NCI-H82 (cell line): ENCODE measurements at regions not wholly inside any gene's neighbourhood (a gene's known extent, or its start where the extent isn't known, plus 50 kb on each side); places are given as distances from the start of the nearest gene placed in this dataset.
"Not testable (repeated sequence)": the region's sequence is repeated elsewhere in the genome, so short reads cannot be mapped to it uniquely, and the experiment has no call there.

Source experiments
- DNase-seq: peaks from one replicate; lab custom pipeline; 2025; lab: John Stamatoyannopoulos, UW

GRCh38 chr14:105678996-105679958 lies 152.9 kb downstream of the TMEM121 start:
- DNase-seq = not testable (repeated sequence)

GRCh38 chr14:105679959-105680735 lies 153.8 kb downstream of the TMEM121 start:
- not testable (repeated sequence) for DNase-seq

- not testable (repeated sequence) for DNase-seq
Measured at GRCh38 chr14:105680736-105681098, 154.3 kb downstream of the TMEM121 start.

- not testable (repeated sequence) for DNase-seq
Measured at GRCh38 chr14:105681606-105682185, 155.3 kb downstream of the TMEM121 start.

GRCh38 chr14:105682442-105682841 lies 156.1 kb downstream of the TMEM121 start:
- not testable (repeated sequence) for DNase-seq

GRCh38 chr14:105682956-105683570 lies 156.7 kb downstream of the TMEM121 start:
- DNase-seq = no peak

- not testable (repeated sequence) for DNase-seq
Measured at GRCh38 chr14:105684056-105684455, 157.7 kb downstream of the TMEM121 start.

- not testable (repeated sequence) for DNase-seq
Measured at GRCh38 chr14:105684597-105684996, 158.2 kb downstream of the TMEM121 start.

- no peak for DNase-seq
Measured at GRCh38 chr14:105685003-105685402, 158.6 kb downstream of the TMEM121 start.

- not testable (repeated sequence) for DNase-seq
Measured at GRCh38 chr14:105685605-105686004, 159.2 kb downstream of the TMEM121 start.

- DNase-seq = not testable (repeated sequence)
Measured at GRCh38 chr14:105686050-105686449, 159.7 kb downstream of the TMEM121 start.

- DNase-seq = not testable (repeated sequence)
Measured at GRCh38 chr14:105686462-105687170, 160.2 kb downstream of the TMEM121 start.

GRCh38 chr14:105687171-105688022 lies 161.0 kb downstream of the TMEM121 start:
- not testable (repeated sequence) for DNase-seq

GRCh38 chr14:105688023-105688351 lies 161.6 kb downstream of the TMEM121 start:
- DNase-seq = not testable (repeated sequence)

GRCh38 chr14:105688664-105689221 lies 162.4 kb downstream of the TMEM121 start:
- not testable (repeated sequence) for DNase-seq

- no peak for DNase-seq
Measured at GRCh38 chr14:105689722-105690121, 163.3 kb downstream of the TMEM121 start.

- DNase-seq = no peak
Measured at GRCh38 chr14:105690671-105691070, 164.3 kb downstream of the TMEM121 start.

- DNase-seq = not testable (repeated sequence)
Measured at GRCh38 chr14:105691321-105692109, 165.1 kb downstream of the TMEM121 start.

- not testable (repeated sequence) for DNase-seq
Measured at GRCh38 chr14:105692110-105692685, 165.8 kb downstream of the TMEM121 start.
